GM12878 (cell line): ENCODE measurements at regions not wholly inside any gene's neighbourhood (a gene's known extent, or its start where the extent isn't known, plus 50 kb on each side); places are given as distances from the start of the nearest gene placed in this dataset.

Source experiments
- ASH2L ChIP-seq: fragments of 300-600, 200-600 bp; sonication (generic); IDR thresholded peaks from 2 replicates; pipeline ENCODE4 v1.6.1; 2017; ENCODE audit warnings: low read depth, mild to moderate bottlenecking, borderline replicate concordance
- BACH1 ChIP-seq: fragments of 450-650 bp; IDR thresholded peaks from 2 replicates; pipeline ENCODE4 v1.6.1; 2017; ENCODE audit warnings: mild to moderate bottlenecking, borderline replicate concordance
- CBFB ChIP-seq: IDR thresholded peaks from 2 replicates; pipeline ENCODE4 v1.6.1; 2016; ENCODE audit warnings: antibody characterized with exemption, low read depth
- E2F8 ChIP-seq: fragments of 450-650 bp; IDR thresholded peaks from 2 replicates; pipeline ENCODE4 v1.6.1; 2018; ENCODE audit warnings: mild to moderate bottlenecking, low read depth, moderate library complexity; ENCODE audit not compliant: partially characterized antibody
- EZH2 ChIP-seq: IDR thresholded peaks from 2 replicates; pipeline ENCODE4 v1.6.1; 2012; ENCODE audit warnings: low read depth, mild to moderate bottlenecking, control low read depth, inconsistent platforms, low read length, borderline replicate concordance; ENCODE audit not compliant: control insufficient read depth
- MYB ChIP-seq: fragments of 150-350 bp; IDR thresholded peaks from 2 replicates; pipeline ENCODE4 v1.6.1; 2014; ENCODE audit warnings: mild to moderate bottlenecking, low read depth, low read length, borderline replicate concordance
- RAD21 ChIP-seq: IDR thresholded peaks from 2 replicates; pipeline ENCODE4 v1.6.1; 2011; ENCODE audit warnings: mild to moderate bottlenecking, low read depth, low read length, moderate library complexity; ENCODE audit not compliant: insufficient read depth
- SMC3 ChIP-seq: IDR thresholded peaks from 2 replicates; pipeline ENCODE4 v1.6.1; 2011; ENCODE audit warnings: low read length, improper control_type of control experiment, borderline replicate concordance
- TCF3 ChIP-seq: IDR thresholded peaks from 2 replicates; pipeline ENCODE4 v1.6.1; 2012; ENCODE audit warnings: low read depth, mild to moderate bottlenecking, low read length, borderline replicate concordance; ENCODE audit not compliant: insufficient read depth
- ZNF207 ChIP-seq: fragments of 450-650 bp; IDR thresholded peaks from 2 replicates; pipeline ENCODE4 v1.6.1; 2014; ENCODE audit warnings: antibody characterized with exemption, mild to moderate bottlenecking, borderline replicate concordance
- TF ChIP-seq, protein P1 (sequence below): fragments of 450-650 bp; IDR thresholded peaks from 2 replicates; pipeline ENCODE4 v1.6.1; 2017; ENCODE audit warnings: mild to moderate bottlenecking, moderate library complexity

DNA sequence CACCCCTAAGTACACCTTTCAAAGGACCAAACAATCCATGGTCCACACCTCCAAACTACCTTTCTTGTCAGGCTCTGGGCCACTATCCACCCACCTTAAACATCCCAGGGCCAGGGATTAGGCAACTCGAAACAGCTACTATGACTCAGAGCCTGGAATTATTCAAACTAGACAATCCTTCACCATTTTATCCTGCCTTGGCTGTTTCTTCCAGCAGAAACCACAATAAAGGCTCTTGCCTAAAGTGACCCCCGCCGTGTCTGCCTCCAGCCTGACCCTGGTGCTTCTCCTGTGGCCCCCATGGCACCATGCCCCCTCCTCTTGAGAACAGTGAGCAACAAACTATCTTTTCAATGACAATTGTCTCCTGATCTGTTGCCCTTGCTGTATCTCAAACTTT lies 195.5 kb downstream of the EPM2A start (continued):
- TF ChIP-seq SMC3 (no peak), E2F8 (no peak), ASH2L (no peak), CBFB (no peak), ZNF207 (no peak), TCF3 (no peak), EZH2 (no peak), BACH1 (no peak), MYB (no peak), RAD21 (no peak)
- TF ChIP-seq, protein P1, sequence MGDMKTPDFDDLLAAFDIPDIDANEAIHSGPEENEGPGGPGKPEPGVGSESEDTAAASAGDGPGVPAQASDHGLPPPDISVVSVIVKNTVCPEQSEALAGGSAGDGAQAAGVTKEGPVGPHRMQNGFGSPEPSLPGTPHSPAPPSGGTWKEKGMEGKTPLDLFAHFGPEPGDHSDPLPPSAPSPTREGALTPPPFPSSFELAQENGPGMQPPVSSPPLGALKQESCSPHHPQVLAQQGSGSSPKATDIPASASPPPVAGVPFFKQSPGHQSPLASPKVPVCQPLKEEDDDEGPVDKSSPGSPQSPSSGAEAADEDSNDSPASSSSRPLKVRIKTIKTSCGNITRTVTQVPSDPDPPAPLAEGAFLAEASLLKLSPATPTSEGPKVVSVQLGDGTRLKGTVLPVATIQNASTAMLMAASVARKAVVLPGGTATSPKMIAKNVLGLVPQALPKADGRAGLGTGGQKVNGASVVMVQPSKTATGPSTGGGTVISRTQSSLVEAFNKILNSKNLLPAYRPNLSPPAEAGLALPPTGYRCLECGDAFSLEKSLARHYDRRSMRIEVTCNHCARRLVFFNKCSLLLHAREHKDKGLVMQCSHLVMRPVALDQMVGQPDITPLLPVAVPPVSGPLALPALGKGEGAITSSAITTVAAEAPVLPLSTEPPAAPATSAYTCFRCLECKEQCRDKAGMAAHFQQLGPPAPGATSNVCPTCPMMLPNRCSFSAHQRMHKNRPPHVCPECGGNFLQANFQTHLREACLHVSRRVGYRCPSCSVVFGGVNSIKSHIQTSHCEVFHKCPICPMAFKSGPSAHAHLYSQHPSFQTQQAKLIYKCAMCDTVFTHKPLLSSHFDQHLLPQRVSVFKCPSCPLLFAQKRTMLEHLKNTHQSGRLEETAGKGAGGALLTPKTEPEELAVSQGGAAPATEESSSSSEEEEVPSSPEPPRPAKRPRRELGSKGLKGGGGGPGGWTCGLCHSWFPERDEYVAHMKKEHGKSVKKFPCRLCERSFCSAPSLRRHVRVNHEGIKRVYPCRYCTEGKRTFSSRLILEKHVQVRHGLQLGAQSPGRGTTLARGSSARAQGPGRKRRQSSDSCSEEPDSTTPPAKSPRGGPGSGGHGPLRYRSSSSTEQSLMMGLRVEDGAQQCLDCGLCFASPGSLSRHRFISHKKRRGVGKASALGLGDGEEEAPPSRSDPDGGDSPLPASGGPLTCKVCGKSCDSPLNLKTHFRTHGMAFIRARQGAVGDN = no peak
